IMR-90 (cell line): ENCODE measurements at regions not wholly inside any gene's neighbourhood (a gene's known extent, or its start where the extent isn't known, plus 50 kb on each side); places are given as distances from the start of the nearest gene placed in this dataset.

Experiments
- BHLHE40 ChIP-seq: fragments of 150-350 bp; IDR thresholded peaks from 2 replicates; pipeline ENCODE4 v1.6.1; 2016; ENCODE audit warnings: mild to moderate bottlenecking, low read depth, low read length
- CEBPB ChIP-seq: IDR thresholded peaks from 2 replicates; pipeline ENCODE4 v1.6.1; 2012; ENCODE audit warnings: low read depth, low read length, improper control_type of control experiment
- CHD1 ChIP-seq: IDR thresholded peaks from 2 replicates; pipeline ENCODE4 v1.6.1; 2012; ENCODE audit warnings: low read depth, low read length, improper control_type of control experiment
- CTCF ChIP-seq: conservative IDR thresholded peaks from 2 replicates; pipeline ENCODE4 v1.5.1; 2012; ENCODE audit warnings: mild to moderate bottlenecking, low read depth, low read length, improper control_type of control experiment
- ELK1 ChIP-seq: fragments of 150-350 bp; IDR thresholded peaks from 2 replicates; pipeline ENCODE4 v1.6.1; 2016; ENCODE audit warnings: low read depth, mild to moderate bottlenecking, low read length, moderate library complexity, borderline replicate concordance
- FOS ChIP-seq: fragments of 150-350 bp; IDR thresholded peaks from 2 replicates; pipeline ENCODE4 v1.6.1; 2016; ENCODE audit warnings: low read depth, low read length
- MAZ ChIP-seq: IDR thresholded peaks from 2 replicates; pipeline ENCODE4 v1.6.1; 2012; ENCODE audit warnings: low read depth, mild to moderate bottlenecking, low read length, improper control_type of control experiment, moderate library complexity, borderline replicate concordance
- MXI1 ChIP-seq: IDR thresholded peaks from 2 replicates; pipeline ENCODE4 v1.6.1; 2012; ENCODE audit warnings: low read depth, mild to moderate bottlenecking, low read length, moderate library complexity, borderline replicate concordance
- POLR2A ChIP-seq: IDR thresholded peaks from 2 replicates; pipeline ENCODE4 v1.6.1; 2012; ENCODE audit warnings: mild to moderate bottlenecking, low read depth, low read length
- RAD21 ChIP-seq: IDR thresholded peaks from 2 replicates; pipeline ENCODE4 v1.6.1; 2012; ENCODE audit warnings: low read length, improper control_type of control experiment
- RFX5 ChIP-seq: IDR thresholded peaks from 2 replicates; pipeline ENCODE4 v1.8.0; 2012; ENCODE audit warnings: low read depth, mild to moderate bottlenecking, low read length, moderate library complexity
- USF2 ChIP-seq: fragments of 150-350 bp; IDR thresholded peaks from 2 replicates; pipeline ENCODE4 v1.6.1; 2017; ENCODE audit warnings: mild to moderate bottlenecking, antibody characterized with exemption, low read length, low read depth

DNA sequence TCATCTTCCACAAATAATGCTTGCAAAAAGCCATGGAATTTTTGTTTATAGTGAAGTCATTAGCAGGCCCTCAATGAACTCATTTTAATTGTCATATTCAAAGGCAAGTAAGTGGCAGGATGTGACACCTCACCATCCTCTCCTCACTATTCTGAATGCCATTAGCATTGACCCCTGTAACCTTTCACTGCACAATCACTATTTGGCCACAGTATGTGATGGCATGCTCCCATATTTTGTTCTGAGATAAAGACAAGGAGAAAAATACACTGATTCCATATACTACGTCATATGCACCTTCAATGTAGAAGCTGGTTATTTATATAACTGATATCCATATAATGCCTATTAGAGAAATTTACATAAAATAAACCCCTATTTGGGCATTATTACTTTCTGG, 1443.2 kb downstream of the SUCLG1 start:
- TF ChIP-seq CTCF (no peak), CEBPB (no peak), FOS (no peak), CHD1 (no peak), MXI1 (no peak), ELK1 (no peak), MAZ (no peak), RAD21 (no peak), POLR2A (no peak), USF2 (no peak), BHLHE40 (no peak), RFX5 (no peak)
